ENCODE measurements at regions not wholly inside any gene's neighbourhood (a gene's known extent, or its start where the extent isn't known, plus 50 kb on each side); places are given as distances from the start of the nearest gene placed in this dataset.
"Not testable (repeated sequence)": the region's sequence is repeated elsewhere in the genome, so short reads cannot be mapped to it uniquely, and the experiment has no call there.

DNA sequence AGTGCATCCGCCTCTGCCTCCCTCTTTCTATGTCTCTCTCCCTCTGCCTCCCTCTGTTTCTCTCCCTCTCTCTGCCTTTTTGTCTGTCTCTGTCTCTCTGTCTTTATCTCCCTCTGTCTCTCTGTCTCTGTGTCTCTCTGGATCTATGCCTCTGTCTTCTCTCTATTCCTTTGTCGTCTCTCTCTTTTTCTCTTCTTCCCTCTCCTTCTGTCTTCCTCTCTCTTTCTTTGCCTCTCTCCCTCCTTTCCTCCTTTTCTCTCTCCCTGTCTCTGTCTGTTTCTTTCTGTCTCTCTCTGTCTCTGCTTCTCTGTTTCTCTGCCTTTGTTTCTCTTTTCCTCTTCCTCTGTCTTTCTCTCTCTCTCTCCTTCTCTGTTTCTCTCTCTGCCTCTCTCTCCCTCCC, 678.8 kb upstream of the NRP1 start:
- DNase-seq = no peak

DNA sequence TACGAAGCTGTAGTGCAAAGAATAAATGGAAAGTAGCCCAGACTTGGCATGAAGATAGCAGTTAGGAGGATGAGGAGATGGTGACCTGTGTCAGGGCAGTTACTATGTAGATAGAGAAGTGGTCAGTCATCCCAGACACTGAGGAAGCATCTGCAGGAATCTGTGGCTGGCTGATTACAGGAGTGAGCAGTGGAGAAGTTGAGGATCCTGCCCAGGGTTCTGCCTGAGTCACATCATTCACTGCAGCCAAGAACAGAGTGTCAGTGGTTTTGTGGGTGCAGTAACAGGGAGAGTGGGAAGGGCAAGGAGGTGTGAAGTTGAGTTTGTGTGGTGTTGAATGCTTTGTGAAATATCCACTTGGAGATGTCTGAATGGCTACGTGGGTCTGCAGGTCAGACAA, 676.4 kb upstream of the NRP1 start:
- no peak for DNase-seq

DNA sequence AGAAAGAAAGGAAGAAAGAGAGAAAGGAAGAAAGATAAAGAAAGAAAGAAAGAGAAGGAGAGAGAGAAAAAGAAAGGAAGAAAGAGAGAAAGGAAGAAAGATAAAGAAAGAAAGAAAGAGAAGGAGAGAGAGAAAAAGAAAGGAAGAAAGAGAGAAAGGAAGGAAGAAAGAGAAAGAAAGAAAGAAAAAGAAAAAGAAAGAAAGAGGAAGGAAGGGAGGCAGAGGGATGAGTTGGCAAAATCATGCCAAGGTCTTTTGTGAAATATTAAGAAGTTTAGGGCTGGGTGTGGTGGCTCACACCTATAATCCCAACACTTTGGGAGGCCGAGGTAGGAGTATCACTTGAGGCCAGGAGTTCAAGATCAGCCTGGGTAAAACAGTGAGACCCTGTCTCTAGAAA, 675.8 kb upstream of the NRP1 start:
- DNase-seq = not testable (repeated sequence)

DNA sequence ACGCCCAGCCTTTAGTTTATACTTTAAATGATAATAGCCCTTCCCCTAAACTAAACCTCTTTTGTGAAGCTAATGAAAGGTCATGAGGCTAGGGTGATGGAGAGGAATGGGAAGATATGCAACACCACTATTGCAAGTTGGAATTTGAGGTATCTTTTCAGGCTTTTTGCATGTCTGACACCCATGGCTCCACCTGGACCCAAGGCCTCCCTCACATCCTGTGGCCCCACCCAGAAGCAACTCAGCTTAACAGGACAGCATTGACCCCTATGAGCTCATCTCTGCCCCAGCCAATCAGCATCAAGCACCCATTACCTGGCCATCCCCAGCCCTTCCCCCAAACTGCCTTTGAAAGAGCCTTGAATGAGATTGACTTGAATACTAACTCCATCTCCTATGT, 674.2 kb upstream of the NRP1 start:
- DNase-seq = no peak

DNA sequence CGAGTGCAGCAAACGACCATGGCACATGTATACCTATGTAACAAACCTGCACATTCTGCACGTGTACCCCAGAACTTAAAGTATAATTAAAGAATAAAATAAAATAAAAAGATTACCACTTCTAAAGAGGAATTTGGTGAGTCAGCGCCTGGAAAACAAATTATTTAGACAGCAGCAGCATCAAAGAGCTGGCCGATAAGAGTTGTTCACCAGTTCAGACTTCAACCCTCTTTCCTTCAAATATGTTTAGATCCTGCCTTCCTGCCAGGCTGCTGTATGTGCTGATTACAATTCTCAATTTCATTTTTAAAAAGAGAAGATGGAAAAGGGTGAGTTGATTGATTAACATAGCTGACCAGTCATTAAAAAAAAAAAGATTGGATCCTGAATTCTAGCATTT, 672.0 kb upstream of the NRP1 start:
- no peak for DNase-seq

DNA sequence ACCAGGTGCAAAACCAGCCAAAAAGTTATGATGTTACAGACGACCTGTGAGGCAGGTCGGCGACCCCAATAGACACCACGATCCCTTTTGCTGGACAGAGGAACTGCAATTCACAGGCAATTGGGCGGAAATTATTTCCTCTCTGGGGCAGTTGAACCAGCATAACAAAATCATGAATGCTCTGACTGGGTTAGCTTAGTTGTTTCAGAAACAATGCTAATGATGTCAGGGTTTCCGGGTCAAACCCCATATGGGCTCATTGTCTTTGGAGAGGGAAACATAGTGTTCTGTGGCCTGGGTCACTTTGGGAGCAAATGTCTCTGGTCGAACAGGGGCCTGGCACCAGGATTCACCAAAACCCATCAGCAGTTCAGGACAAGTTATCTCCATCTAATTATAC, 669.1 kb upstream of the NRP1 start:
- no peak for DNase-seq

DNA sequence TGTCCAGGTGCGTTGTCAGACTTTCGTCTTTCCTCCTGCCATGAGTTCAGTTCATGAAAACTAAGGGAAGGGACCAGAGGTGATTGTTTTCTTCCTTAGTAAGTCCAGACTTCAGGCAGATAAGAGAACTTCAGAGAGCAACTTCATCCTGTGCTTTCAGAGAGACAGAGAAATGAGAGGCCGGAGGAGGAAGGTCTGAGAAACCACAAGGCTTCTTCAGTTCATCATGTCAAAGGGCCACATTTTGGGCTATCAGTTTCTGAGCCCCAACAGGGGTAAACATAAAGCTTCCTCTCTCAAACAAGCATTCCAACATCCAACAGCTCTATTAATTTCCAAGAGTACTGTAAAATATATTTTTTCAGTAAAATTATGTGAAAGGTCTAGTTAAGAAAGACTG, 668.4 kb upstream of the NRP1 start:
- DNase-seq = no peak

DNA sequence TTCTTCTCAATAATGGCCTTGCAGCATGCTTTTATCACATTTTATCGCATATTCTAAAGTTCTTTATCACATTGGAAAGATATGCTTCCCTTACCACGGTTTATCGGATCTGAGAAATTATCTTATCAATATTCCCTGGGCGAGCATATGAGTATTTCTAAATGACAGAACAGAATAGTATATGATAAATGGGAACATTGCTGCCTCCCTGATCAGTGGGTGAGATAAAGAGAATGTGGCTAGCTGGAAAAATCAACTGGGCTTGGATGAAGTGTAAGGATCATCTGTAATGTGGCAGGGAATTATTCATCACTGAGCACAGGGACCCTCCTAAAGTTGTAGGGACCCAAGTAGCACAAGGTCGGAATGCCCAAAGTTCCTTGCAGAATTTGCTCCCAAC, 667.4 kb upstream of the NRP1 start:
- DNase-seq = no peak

DNA sequence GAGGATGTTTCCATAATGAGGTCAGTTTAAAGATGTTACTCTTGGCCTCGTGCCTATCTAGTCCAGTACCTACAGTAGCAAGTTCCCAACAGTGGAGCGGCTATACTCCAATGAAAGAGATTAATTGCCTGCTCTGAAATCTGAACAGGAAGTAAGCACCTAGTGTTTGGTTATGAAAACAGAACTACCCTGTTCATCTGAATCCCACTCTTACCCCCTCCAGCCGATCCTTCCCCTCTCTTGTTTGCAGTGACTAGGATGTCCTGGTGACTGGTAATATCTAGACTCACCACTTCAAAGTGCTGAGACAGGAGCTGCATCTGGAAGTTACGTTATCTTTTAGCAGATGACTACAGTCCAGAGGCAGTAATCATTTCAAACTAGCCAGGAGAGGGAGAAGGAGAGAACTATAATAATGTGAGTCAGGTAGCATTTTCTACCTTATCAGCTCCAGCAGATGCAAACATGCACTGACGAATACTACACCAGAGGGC, 666.7 kb upstream of the NRP1 start:
- no peak for DNase-seq

DNA sequence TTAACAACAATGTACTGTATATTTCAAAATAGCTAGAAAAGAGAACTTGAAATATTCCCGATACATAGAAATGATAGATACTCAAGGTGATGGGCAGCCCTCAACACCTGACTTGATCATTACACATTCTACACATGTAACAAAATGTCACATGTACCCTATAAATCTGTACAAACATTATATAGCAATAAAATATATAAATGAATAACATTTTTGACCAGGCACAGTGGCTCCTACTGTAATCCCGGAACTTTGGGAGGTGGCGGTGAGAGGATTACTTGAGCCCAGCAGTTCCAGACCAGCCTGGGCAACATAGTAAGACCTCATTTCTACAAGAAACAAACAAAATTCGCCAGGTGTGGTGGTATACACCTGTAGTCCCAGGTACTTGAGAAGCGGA, 659.5 kb upstream of the NRP1 start:
- DNase-seq = no peak

DNA sequence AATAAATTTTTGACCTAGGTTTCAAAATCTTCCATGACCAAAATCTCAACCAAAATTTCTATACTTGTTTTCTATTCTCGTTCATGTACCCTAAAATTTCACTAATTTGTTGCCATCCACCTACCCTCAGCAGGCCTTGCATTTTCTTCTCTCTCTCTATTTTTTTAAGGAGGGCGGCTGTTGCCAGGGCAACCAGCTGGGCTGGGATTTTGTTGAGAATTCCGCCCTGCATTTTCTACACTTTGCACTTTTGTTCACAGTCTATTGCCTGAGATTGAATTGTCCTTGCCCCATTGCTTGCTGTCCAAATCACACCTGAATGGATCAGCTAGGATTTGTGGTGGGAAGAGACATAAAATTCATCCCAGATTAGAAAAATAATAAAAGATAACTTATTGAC, 657.5 kb upstream of the NRP1 start:
- DNase-seq = no peak

DNA sequence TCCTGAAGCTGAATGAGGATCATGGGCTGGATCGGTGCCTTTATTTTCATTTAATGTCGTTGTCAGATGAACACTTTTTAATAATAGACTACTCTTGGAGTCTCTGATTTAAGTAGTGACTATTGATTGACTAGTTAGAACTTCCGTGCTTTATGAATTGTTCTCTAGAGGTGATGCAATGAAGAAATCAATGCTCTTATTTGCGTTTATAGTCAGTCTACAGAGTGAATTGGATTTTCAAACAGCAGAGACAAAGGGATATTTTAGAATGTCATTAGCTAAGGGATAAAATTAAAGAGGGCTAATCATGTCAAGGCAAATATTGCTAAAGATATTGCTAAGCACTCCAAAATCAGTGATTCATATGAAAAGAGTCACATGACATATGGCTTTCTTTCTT, 652.0 kb upstream of the NRP1 start:
- DNase-seq = no peak

DNA sequence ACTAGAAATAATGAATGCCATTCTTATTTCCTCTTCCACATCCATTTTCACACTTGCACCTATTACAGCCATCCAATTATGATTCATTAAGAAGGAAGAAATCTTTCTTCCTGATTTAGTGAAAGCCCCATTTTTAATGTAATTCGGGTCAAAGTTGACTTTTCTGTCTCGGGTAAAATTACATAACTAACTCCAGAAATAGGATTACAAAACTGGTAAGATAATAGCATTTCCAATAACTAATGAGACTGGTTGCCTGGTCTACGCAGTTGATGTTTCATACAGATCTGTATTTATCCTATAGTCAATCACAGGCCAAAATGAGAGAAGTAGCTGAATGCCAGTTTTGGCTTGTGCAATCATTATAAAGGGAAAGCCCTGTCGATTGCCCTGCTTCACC, 651.5 kb upstream of the NRP1 start:
- DNase-seq = no peak

DNA sequence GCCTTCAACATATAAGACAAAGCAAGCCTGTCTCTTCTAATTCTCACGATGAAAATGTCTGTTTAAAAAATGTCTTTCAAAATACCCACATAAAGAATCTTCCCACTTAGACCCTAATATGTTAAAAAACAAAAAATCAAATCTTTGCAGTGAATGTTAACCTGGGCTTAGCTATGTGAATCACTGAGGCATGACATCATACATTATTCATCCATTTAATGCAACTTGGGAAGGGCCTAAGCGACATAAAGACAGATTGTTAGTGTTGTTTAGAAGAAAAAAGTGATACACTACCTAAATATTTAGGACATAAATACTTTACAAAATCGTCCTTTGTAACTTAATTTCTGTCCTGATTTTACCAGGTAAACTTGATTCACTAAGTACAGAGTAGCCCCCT, 648.5 kb upstream of the NRP1 start:
- DNase-seq = no peak

DNA sequence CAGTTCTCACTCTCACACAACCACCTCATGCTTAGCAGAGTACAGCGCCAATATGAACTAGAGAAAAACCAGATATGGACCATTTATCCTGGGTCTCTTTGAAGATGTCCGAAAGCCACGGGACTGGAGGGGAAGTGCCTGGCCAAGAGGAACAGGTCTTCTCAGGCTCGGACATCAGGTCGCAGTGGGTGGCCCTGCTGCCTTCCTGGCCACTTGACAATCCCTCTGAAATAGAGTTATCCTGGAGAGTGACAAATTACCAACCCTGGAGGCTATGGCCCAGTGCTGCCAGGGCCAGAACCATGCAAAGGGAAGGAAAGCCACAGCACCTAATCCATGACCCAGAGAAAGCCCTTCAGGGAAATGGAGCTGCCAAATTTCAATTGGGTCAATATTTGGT, 646.8 kb upstream of the NRP1 start:
- DNase-seq = no peak

DNA sequence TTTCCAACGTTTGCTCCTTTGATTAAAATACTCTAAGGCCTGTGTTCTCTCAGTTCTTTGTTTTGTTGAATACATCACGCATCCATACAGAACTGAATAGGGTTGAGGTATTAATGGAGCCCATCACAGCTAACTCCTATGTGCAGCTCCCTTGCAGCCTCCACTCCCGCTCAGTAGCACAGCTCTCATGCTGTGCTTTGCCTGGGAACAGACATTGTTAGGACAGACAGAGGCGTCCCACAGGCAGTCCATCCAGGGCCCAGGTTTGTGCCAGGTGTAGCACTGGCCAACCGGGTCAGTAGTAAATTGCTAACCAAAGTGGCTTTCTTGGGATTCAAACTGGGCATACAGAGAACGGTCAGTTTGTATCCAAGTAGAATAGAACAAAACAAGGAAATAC, 644.7 kb upstream of the NRP1 start:
- no peak for DNase-seq

DNA sequence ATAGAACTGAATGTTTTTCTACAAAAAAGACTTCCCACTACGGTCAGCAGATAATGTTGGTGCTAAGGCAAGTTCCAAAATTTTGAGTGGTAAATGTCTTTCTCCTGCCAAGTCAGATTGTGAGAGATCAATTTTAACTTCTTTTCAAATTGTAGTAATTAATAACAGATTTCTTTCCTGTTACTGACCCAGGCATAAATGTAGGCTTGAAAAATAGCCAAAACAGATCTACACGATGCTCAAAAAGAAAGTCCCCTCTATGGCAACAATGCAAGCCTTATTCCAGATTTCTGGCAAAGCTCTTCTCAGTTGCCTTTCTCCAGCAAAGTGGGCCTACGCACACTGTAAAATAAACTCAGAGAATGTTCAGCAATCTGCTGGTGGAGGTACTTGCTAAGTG, 641.0 kb upstream of the NRP1 start:
- DNase-seq = no peak

DNA sequence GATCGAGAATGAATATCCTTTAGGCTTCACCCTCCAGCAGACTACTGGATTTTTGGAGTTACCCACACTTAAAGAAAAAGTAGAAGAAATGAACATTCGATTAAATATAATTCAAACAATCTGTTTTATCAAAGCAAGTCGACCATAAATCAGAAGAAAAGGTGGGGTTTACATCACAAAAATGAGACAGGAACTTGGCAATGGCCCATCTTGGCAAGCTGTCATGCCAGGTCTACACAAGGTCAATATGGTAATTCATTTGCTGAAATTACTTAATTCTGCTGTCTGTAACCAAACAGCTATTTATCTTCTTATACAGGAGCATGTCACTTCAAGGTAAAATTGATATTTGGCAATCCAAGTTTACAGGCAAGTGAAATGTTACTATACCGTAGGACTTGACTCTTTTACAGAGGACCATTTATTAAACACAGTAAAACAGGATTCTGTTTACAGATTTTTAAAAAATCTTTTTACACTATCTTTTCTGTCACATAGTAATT, 640.6 kb upstream of the NRP1 start:
- DNase-seq = no peak

DNA sequence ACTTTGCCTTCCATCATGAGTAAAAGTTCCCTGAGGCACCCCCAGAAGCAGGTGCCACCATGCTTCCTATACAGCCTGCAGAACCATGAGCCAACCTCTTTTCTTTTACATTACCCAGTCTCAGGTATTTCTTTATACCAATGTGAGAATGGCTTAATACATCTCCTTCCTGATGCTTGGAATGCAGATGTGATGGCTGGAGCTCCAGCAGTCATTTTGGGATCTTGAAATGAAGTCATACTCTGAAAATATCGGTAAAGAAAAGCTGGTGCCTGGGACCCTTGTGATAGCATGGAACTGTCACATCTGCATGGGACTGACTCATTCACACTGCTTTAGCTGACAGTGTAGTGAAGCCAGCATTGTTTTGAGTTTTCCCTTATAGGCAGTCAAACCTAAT, 634.5 kb upstream of the NRP1 start:
- no peak for DNase-seq

DNA sequence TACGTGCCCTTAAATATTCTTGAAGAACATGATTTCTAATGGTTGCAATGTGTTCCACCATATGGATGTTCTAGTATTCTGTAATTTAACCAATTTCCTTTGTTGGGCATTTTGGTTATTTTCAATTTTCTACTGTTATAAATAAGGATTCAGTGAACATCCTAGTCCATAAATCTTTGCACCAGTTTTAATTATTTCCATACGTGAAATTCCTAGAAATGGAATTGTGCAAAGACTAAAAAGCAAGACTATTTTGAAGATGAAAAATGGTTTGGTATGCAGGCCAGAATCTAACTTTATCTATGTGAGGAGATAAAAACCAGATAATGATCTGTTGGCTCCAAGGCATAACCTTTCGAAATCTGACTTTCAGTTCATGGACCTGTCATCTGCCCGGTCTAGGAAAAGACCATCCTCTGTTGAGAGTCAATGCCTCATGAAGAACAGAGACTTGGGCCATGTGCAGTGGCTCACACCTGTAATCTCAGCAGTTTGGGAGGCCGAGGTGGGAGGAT, 633.2 kb upstream of the NRP1 start:
- no peak for DNase-seq

DNA sequence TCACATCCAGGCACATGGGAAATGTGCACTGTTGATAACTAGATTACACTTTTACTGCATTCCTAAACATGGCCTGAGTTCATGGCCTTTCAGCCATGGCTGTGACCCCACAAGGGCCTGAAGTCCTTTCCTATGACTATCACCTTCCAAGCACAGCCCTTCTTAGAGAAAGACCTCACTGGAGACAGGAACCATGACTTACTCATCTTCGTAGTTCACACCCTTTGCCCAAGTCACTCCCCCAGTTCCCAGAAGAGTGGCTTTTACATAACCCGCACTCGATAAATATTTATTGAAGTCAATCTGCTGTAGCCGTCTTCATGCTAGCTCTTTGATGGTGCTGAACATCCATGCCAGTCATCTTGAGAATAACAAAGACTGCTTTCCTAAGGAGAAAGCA, 632.5 kb upstream of the NRP1 start:
- no peak for DNase-seq

DNA sequence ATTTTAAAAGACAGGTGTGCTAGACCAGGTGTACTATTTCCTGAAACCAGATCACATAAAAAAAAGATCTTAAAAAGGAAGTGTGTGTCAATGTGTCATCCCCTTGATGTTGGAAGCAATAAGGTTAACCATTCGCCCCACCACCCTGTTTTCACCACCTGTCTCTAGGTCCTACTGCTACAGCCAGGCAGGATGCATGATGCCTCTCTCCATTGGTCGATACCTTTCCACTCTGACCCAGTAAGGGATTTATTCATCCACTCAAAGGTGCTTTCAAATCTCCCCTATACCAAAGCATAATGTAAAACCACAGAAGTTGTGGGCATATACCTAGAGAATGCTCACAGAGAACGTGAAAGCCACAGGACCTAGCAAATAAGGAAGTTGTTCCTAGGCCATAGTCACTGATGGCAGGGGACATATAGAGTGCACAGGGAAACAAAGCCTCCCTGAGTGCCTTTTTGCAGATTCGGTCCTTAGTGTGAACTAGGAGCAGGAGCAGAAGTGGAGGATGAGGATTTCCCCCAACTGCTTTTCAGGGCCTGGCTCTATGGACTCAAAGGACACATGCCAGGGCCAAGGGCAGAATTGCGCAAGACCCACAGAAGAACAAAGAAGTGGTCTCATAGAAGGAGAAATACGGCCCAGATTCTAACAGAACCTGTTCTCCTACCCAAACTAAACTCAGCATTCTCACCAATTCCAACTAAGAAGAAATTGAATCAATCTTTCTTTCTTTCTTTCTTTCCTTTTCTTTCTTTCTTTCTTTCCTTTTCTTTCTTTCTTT, 631.5 kb upstream of the NRP1 start:
- no peak for DNase-seq

DNA sequence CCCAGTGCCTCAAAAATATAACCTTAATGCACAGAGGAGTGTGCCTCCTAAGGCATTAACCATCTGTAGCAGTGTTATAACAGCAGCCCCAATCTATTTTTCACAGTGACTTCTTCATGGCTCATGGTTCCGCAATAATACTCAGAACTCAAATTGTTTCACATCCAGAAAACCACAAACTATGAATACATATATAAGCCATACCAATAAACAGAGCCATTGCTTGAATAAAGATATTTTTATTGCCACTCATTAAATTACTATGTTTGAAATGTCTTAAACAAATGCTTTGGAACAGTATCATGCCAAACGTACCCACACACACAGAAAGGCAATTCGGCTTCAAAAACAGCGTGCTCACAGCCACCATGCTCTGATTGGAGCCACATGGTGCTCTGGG, 629.3 kb upstream of the NRP1 start:
- DNase-seq = no peak

DNA sequence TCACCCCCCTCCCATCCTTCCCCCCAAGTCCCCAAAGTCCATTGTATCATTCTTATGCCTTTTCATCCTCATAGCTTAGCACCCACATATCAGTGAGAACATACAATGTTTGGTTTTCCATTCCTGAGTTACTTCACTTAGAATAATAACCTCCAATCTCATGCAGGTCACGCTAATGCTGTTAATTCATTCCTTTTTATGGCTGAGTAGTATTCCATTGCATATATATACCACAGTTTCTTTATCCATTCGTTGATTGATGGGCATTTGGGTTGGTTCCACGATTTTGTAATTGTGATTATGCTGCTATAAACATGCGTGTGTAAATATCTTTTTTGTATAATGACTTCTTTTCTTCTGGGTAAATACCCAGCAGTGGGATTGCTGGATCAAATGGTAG, 621.9 kb upstream of the NRP1 start:
- DNase-seq = not testable (repeated sequence)

DNA sequence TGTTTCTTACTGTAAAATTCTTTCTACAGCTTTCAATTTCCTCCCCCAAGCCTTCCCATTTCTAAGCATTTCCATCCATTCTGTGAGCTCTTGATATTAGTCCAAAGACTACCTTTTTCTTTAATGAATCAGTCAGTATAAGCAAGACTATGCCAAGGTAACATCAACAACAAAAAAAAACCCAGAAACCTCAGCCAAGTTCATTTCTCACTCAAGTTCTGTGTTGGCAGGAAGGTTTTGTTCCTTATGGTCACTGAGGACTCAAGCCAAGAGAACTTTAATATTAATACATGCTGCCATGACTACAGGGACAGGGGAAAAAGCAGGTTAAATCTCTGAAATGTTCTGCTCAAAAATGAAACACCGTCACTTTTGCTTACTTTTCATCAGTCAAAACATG, 621.2 kb upstream of the NRP1 start:
- DNase-seq = no peak
